Neural cell (in vitro differentiated cells): ENCODE measurements at regions not wholly inside any gene's neighbourhood (a gene's known extent, or its start where the extent isn't known, plus 50 kb on each side); places are given as distances from the start of the nearest gene placed in this dataset.

Source experiments
- CTCF ChIP-seq: fragments of 450-650 bp; IDR thresholded peaks from 2 replicates; pipeline ENCODE4 v1.5.1; 2014; ENCODE audit warnings: antibody characterized with exemption, mild to moderate bottlenecking, moderate library complexity; ENCODE audit not compliant: poor library complexity, severe bottlenecking
- POLR2AphosphoS5 ChIP-seq: IDR thresholded peaks from 2 replicates; pipeline ENCODE4 v1.6.1; 2012
- REST ChIP-seq: IDR thresholded peaks from 2 replicates; pipeline ENCODE4 v1.6.1; 2012; ENCODE audit warnings: borderline replicate concordance
- SMC3 ChIP-seq: fragments of 450-650 bp; conservative IDR thresholded peaks from 2 replicates; pipeline ENCODE4 v1.6.1; 2014; ENCODE audit warnings: antibody characterized with exemption, mild to moderate bottlenecking, moderate library complexity; ENCODE audit not compliant: poor library complexity

GRCh38 chr6:105987516-105987915 is 98.6 kb upstream of the PRDM1 start:
- no peak for TF ChIP-seq POLR2AphosphoS5
- TF ChIP-seq SMC3 = no peak
- TF ChIP-seq REST = no peak
- TF ChIP-seq CTCF = no peak
